ENCODE measurements at regions not wholly inside any gene's neighbourhood (a gene's known extent, or its start where the extent isn't known, plus 50 kb on each side); places are given as distances from the start of the nearest gene placed in this dataset.
A peak's percentile ranks its signal among the peaks of the same experiment; 100 is the strongest.

GRCh38 chr6:115667478-115668026 is 393.1 kb downstream of the FRK start:
- intact Hi-C loops (cut with DNase I): no loop called here
- DNase-seq: no peak
- no peak for ATAC-seq

- ATAC-seq: no peak
- intact Hi-C loops (cut with DNase I): no loop called here
- DNase-seq: no peak
Observed at GRCh38 chr6:115666997-115667396, 393.7 kb downstream of the FRK start.

GRCh38 chr6:115665310-115665709 is 395.4 kb downstream of the FRK start:
- intact Hi-C loops (cut with DNase I): no loop called here
- no peak for DNase-seq
- ATAC-seq: no peak

GRCh38 chr6:115663681-115664080 is 397.0 kb downstream of the FRK start:
- intact Hi-C loops (cut with DNase I): no loop called here
- ATAC-seq: no peak
- DNase-seq: no peak

GRCh38 chr6:115643762-115644161 is 416.9 kb downstream of the FRK start:
- DNase-seq (no peak), ATAC-seq (no peak)
- intact Hi-C loops (cut with DNase I): no loop called here

- intact Hi-C loops (cut with DNase I): no loop called here
- no peak for ATAC-seq
- no peak for DNase-seq
Observed at GRCh38 chr6:115634887-115635286, 425.8 kb downstream of the FRK start.

- intact Hi-C loops (cut with DNase I): no loop called here
- ATAC-seq (no peak), DNase-seq (no peak)
Observed at GRCh38 chr6:115634131-115634530, 426.6 kb downstream of the FRK start.

GRCh38 chr6:115631028-115631427 is 429.7 kb downstream of the FRK start:
- intact Hi-C loops (cut with DNase I): no loop called here
- no peak for DNase-seq
- ATAC-seq: no peak

GRCh38 chr6:115630424-115631024 is 430.2 kb downstream of the FRK start:
- intact Hi-C loops (cut with DNase I): no loop called here
- DNase-seq (no peak), ATAC-seq (no peak)

- DNase-seq (no peak), ATAC-seq (no peak)
- intact Hi-C loops (cut with DNase I): no loop called here
Observed at GRCh38 chr6:115629415-115629814, 431.3 kb downstream of the FRK start.

- DNase-seq (no peak), ATAC-seq (no peak)
- intact Hi-C loops (cut with DNase I): no loop called here
Observed at GRCh38 chr6:115618256-115618655, 442.4 kb downstream of the FRK start.

GRCh38 chr6:115617031-115617430 is 443.7 kb downstream of the FRK start:
- intact Hi-C loops (cut with DNase I): no loop called here
- ATAC-seq (no peak), DNase-seq (no peak)

- peak in 1 of 2 donors; percentile 69 for ATAC-seq
- no peak for DNase-seq
- intact Hi-C loops (cut with DNase I): no loop called here
Observed at GRCh38 chr6:115613488-115613887, 447.2 kb downstream of the FRK start.

GRCh38 chr6:115612796-115613479 is 447.8 kb downstream of the FRK start:
- intact Hi-C loops (cut with DNase I): no loop called here
- DNase-seq (no peak), ATAC-seq (no peak)

- intact Hi-C loops (cut with DNase I): no loop called here
- ATAC-seq (no peak), DNase-seq (no peak)
Observed at GRCh38 chr6:115612216-115612615, 448.5 kb downstream of the FRK start.

GRCh38 chr6:115610696-115611095 is 450.0 kb downstream of the FRK start:
- intact Hi-C loops (cut with DNase I): no loop called here
- DNase-seq (no peak), ATAC-seq (no peak)

GRCh38 chr6:115609111-115609510 is 451.6 kb downstream of the FRK start:
- intact Hi-C loops (cut with DNase I): no loop called here
- DNase-seq (no peak), ATAC-seq (no peak)

- ATAC-seq (no peak), DNase-seq (no peak)
- intact Hi-C loops (cut with DNase I): no loop called here
Observed at GRCh38 chr6:115602466-115602865, 458.2 kb downstream of the FRK start.

GRCh38 chr6:115601509-115601908 is 459.2 kb downstream of the FRK start:
- no peak for ATAC-seq
- intact Hi-C loops (cut with DNase I): no loop called here
- DNase-seq: no peak

- DNase-seq (no peak), ATAC-seq (peak; percentile 76 to 83)
- intact Hi-C loops (cut with DNase I): no loop called here
Observed at GRCh38 chr6:115601064-115601463, 459.6 kb downstream of the FRK start.

GRCh38 chr6:115594891-115595290 is 465.8 kb downstream of the FRK start:
- intact Hi-C loops (cut with DNase I): no loop called here
- ATAC-seq: no peak
- DNase-seq: no peak

Measured in left cardiac atrium (tissue), 4 donors.